H9 (cell line): ENCODE measurements at regions not wholly inside any gene's neighbourhood (a gene's known extent, or its start where the extent isn't known, plus 50 kb on each side); places are given as distances from the start of the nearest gene placed in this dataset.

Source experiments
- DNase-seq: peaks from one replicate; pipeline ENCODE4 v3.0.0-alpha.2; 2017
- H2AFZ ChIP-seq: one replicate; pipeline ENCODE4 v1.6.1; 2013; ENCODE audit warnings: mild to moderate bottlenecking, low read length, control low read depth, moderate library complexity
- H2AK5ac ChIP-seq: 2 replicates; pipeline ENCODE4 v1.6.1; 2013; ENCODE audit warnings: low read length, control low read depth, mixed read lengths; ENCODE audit not compliant: insufficient read length
- H2BK120ac ChIP-seq: one replicate; pipeline ENCODE4 v1.6.1; 2013; ENCODE audit warnings: low read depth, mild to moderate bottlenecking, low read length, control low read depth, inconsistent platforms; ENCODE audit not compliant: poor library complexity, severe bottlenecking
- H2BK12ac ChIP-seq: 2 replicates; pipeline ENCODE4 v1.6.1; 2013; ENCODE audit warnings: low read length, control low read depth, mixed read lengths, low read depth; ENCODE audit not compliant: insufficient read length
- H2BK15ac ChIP-seq: 2 replicates; pipeline ENCODE4 v1.6.1; 2013; ENCODE audit warnings: low read depth, low read length, control low read depth
- H2BK20ac ChIP-seq: one replicate; pipeline ENCODE4 v1.6.1; 2013; ENCODE audit warnings: low read depth, mild to moderate bottlenecking, low read length, control low read depth, inconsistent platforms; ENCODE audit not compliant: poor library complexity, severe bottlenecking
- H2BK5ac ChIP-seq: 2 replicates; pipeline ENCODE4 v1.6.1; 2013; ENCODE audit warnings: low read length, control low read depth, mixed read lengths; ENCODE audit not compliant: insufficient read length
- H3K14ac ChIP-seq: 2 replicates; pipeline ENCODE4 v1.6.1; 2013; ENCODE audit warnings: low read length, control low read depth; ENCODE audit not compliant: insufficient read depth
- H3K18ac ChIP-seq: 2 replicates; pipeline ENCODE4 v1.6.1; 2013; ENCODE audit warnings: low read depth, mild to moderate bottlenecking, mixed read lengths, low read length, control low read depth; ENCODE audit not compliant: insufficient read length
- H3K23ac ChIP-seq: 2 replicates; pipeline ENCODE4 v1.6.1; 2013; ENCODE audit warnings: low read length, control low read depth, mixed read lengths, low read depth; ENCODE audit not compliant: insufficient read length
- H3K23me2 ChIP-seq: 2 replicates; pipeline ENCODE4 v1.6.1; 2013; ENCODE audit warnings: low read depth, mild to moderate bottlenecking, mixed read lengths, low read length, control low read depth; ENCODE audit not compliant: insufficient read length, poor library complexity, severe bottlenecking
- H3K27ac ChIP-seq: 2 replicates; pipeline ENCODE4 v1.5.1; 2013; ENCODE audit warnings: low read length, control low read depth, mixed read lengths, low read depth; ENCODE audit not compliant: insufficient read length
- H3K27me3 ChIP-seq: 2 replicates; pipeline ENCODE4 v1.6.1; 2013; ENCODE audit warnings: low read length, control low read depth, inconsistent platforms; ENCODE audit not compliant: insufficient read depth
- H3K4ac ChIP-seq: 2 replicates; pipeline ENCODE4 v1.6.1; 2013; ENCODE audit warnings: low read depth, mild to moderate bottlenecking, control low read depth, inconsistent platforms, low read length, moderate library complexity
- H3K4me1 ChIP-seq: 2 replicates; pipeline ENCODE4 v1.6.1; 2013; ENCODE audit warnings: low read length, control low read depth, inconsistent platforms; ENCODE audit not compliant: insufficient read depth
- H3K4me2 ChIP-seq: 2 replicates; pipeline ENCODE4 v1.6.1; 2013; ENCODE audit warnings: low read length, control low read depth, mixed read lengths; ENCODE audit not compliant: insufficient read length, insufficient read depth
- H3K56ac ChIP-seq: 2 replicates; pipeline ENCODE4 v1.6.1; 2013; ENCODE audit warnings: low read depth, mild to moderate bottlenecking, mixed read lengths, low read length, control low read depth; ENCODE audit not compliant: insufficient read length
- H3K79me1 ChIP-seq: 2 replicates; pipeline ENCODE4 v1.6.1; 2013; ENCODE audit warnings: low read depth, mild to moderate bottlenecking, moderate library complexity, low read length, control low read depth, inconsistent platforms; ENCODE audit not compliant: insufficient read depth, poor library complexity, severe bottlenecking
- H3K79me2 ChIP-seq: 2 replicates; pipeline ENCODE4 v1.6.1; 2013; ENCODE audit warnings: low read length, control low read depth, inconsistent platforms; ENCODE audit not compliant: insufficient read depth
- H3K9ac ChIP-seq: 2 replicates; pipeline ENCODE4 v1.6.1; 2013; ENCODE audit warnings: low read length, control low read depth, mixed read lengths; ENCODE audit not compliant: insufficient read length; ENCODE audit errors: extremely low read depth
- H3K9me3 ChIP-seq: one replicate; pipeline ENCODE4 v1.6.1; 2013; ENCODE audit warnings: low read depth, low read length, inconsistent platforms; ENCODE audit not compliant: control insufficient read depth
- H3T11ph ChIP-seq: one replicate; pipeline ENCODE4 v1.6.1; 2013; ENCODE audit warnings: mild to moderate bottlenecking, low read length, control low read depth, inconsistent platforms
- H4K20me1 ChIP-seq: one replicate; pipeline ENCODE4 v1.6.1; 2013; ENCODE audit not compliant: control insufficient read depth, insufficient read length, insufficient read depth
- H4K5ac ChIP-seq: 2 replicates; pipeline ENCODE4 v1.6.1; 2013; ENCODE audit warnings: low read depth, mild to moderate bottlenecking, mixed read lengths, low read length, control low read depth; ENCODE audit not compliant: insufficient read length
- H4K8ac ChIP-seq: replicated peaks from 2 replicates; pipeline ENCODE4 v1.6.1; 2013; ENCODE audit warnings: low read length, control low read depth, mixed read lengths, low read depth; ENCODE audit not compliant: insufficient read length
- H4K91ac ChIP-seq: 2 replicates; pipeline ENCODE4 v1.6.1; 2013; ENCODE audit warnings: low read depth, mild to moderate bottlenecking, moderate library complexity, mixed read lengths, low read length, control low read depth; ENCODE audit not compliant: insufficient read length
- H3K27ac Mint-ChIP-seq, 3 experiments: 2 replicates in 2 of 3; 3 replicates in 1 of 3; pipeline ENCODE4 v1.8.0; 2020 to 2021; ENCODE audit warnings: mixed read lengths in 3 of 3, mild to moderate bottlenecking in 1 of 3, moderate library complexity in 1 of 3
- H3K27me3 Mint-ChIP-seq: 2 replicates; pipeline ENCODE4 v1.8.0; 2021; ENCODE audit warnings: low read depth, mild to moderate bottlenecking, moderate library complexity, mixed read lengths
- H3K36me3 Mint-ChIP-seq, 3 experiments: 2 replicates in 2 of 3; 3 replicates in 1 of 3; pipeline ENCODE4 v1.8.0; 2020 to 2021; ENCODE audit warnings: low read depth in 3 of 3, mixed read lengths in 3 of 3; ENCODE audit not compliant: insufficient read depth in 1 of 3
- H3K4me1 Mint-ChIP-seq, 2 experiments: 2 replicates each; pipeline ENCODE4 v1.8.0; 2020; ENCODE audit warnings: mixed read lengths in 2 of 2
- H3K4me3 Mint-ChIP-seq, 2 experiments: 2 replicates in 1 of 2; 3 replicates in 1 of 2; pipeline ENCODE4 v1.8.0; 2020 to 2021; ENCODE audit warnings: mild to moderate bottlenecking in 2 of 2, mixed read lengths in 2 of 2, moderate library complexity in 1 of 2
- H3K9me3 Mint-ChIP-seq, 2 experiments: 2 replicates in 1 of 2; 3 replicates in 1 of 2; pipeline ENCODE4 v1.8.0; 2020; ENCODE audit warnings: mild to moderate bottlenecking in 2 of 2, mixed read lengths in 2 of 2, moderate library complexity in 1 of 2
- CTCF ChIP-seq: fragments of 200-600 bp; sonication (generic); conservative IDR thresholded peaks from 3 replicates; pipeline ENCODE4 v1.8.0; 2021; ENCODE audit warnings: antibody characterized with exemption, mild to moderate bottlenecking
- WGBS: extraction: QIAGEN DNeasy Blood & Tissue Kit; methylation state at CpG from one replicate; pipeline ENCODE4 v1.1.7; 2013; ENCODE audit warnings: missing lambda C conversion rate, low lambda C conversion rate, mixed read lengths; ENCODE audit not compliant: insufficient read length; ENCODE audit errors: extremely low coverage; 5-methylcytosine and 5-hydroxymethylcytosine counted together

GRCh38 chr16:82361885-82362284 is 191.9 kb upstream of the MPHOSPH6 start:
- no peak overlapping the region for H3K4me3 Mint-ChIP-seq
- H3K27me3 ChIP-seq, result no peaks in the 10 kb centered on the region
- H3K9me3 Mint-ChIP-seq, result no peaks in the 10 kb centered on the region; a peak in 3 of 5 replicates
- H3K23me2 ChIP-seq, result no peaks in the 10 kb centered on the region
- H3K4me1 Mint-ChIP-seq, result peaks cover 5% of the 10 kb centered on the region in 2 experiments; a peak in 1 of 4 replicates
- H3K14ac ChIP-seq, result no peak overlapping the region
- H4K5ac ChIP-seq, result no peak overlapping the region
- H3K36me3 Mint-ChIP-seq, result no peaks in the 10 kb centered on the region; a peak in 1 of 7 replicates
- H3K79me1 ChIP-seq, result no peaks in the 10 kb centered on the region
- H3K18ac ChIP-seq, result no peak overlapping the region
- H3K79me2 ChIP-seq, result no peaks in the 10 kb centered on the region
- TF ChIP-seq CTCF, result no peak
- no peak overlapping the region for H3K27ac ChIP-seq
- no peak overlapping the region for H2AFZ ChIP-seq
- H4K91ac ChIP-seq, result no peak overlapping the region
- no peaks in the 10 kb centered on the region for H3K9me3 ChIP-seq
- no peak overlapping the region for H2BK15ac ChIP-seq
- no peaks in the 10 kb centered on the region for H4K20me1 ChIP-seq
- no peak overlapping the region for H2BK5ac ChIP-seq
- H3K23ac ChIP-seq, result no peak overlapping the region
- H2BK20ac ChIP-seq, result no peak overlapping the region
- H3T11ph ChIP-seq, result no peak overlapping the region
- WGBS, result no CpG with 5 or more reads among the region's 4 CpGs
- no peak overlapping the region for H4K8ac ChIP-seq
- no peak overlapping the region for H2AK5ac ChIP-seq
- no peaks in the 10 kb centered on the region for H3K4me1 ChIP-seq
- no peak overlapping the region for H2BK12ac ChIP-seq
- no peak for DNase-seq
- H2BK120ac ChIP-seq, result no peak overlapping the region
- H3K4me2 ChIP-seq, result no peak overlapping the region
- H3K27ac Mint-ChIP-seq, result peak overlapping the region in 1 of 3 experiments; percentile 56; a peak in 1 of 7 replicates
- no peak overlapping the region for H3K4ac ChIP-seq
- peaks cover 8% of the 10 kb centered on the region; the same call in 1 of the 2 replicates for H3K27me3 Mint-ChIP-seq
- H3K9ac ChIP-seq, result no peak overlapping the region
- H3K56ac ChIP-seq, result no peak overlapping the region
